ENCODE measurements at regions not wholly inside any gene's neighbourhood (a gene's known extent, or its start where the extent isn't known, plus 50 kb on each side); places are given as distances from the start of the nearest gene placed in this dataset.
A peak's percentile ranks its signal among the peaks of the same experiment; 100 is the strongest.

DNA sequence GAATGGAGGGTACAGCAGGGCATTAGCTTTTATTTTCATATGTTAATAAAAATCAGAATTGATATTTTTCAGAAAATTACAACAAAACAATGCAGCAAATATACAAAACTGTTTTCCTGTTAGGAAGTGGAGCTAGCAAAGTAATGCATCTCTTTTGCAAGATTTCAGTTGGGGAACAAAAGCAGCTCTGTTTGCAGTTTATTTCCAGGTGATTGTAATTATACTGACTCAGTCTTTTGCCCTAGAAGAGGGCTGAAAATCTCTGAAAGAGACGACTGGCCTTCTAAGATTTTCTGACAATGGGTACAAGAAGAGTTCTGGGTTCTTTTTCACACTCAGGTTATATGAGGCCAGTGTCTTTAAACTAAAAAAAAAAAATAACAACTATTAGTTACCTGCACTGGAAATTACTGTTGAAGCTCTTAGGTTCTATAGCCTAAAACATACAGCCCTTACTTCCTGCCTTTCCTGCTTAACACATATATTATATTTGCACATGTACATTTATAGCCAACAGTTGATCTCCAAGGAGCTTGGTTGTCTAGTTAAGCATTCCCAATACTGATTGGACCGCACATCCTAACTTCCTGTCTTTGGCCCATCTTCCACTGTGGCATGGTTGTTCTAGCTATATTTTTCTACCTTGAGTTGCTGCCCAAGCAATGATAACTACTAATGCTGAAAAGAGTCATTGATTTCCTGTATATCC lies 199.1 kb upstream of the KRR1 start:
- CTCF ChIA-PET (ENCODE audit: low intra/inter-chr PET ratio, low total read pairs), result no interaction called here

More for the DNA sequence above, 199.1 kb upstream of the KRR1 start:
- in situ Hi-C loops (cut with HindIII; ENCODE audit: extremely low pct_ligation_motif_present, low pct_unique_long_range_greater_than_20kb) (no loop called here), intact Hi-C loops (cut with micrococcal nuclease; ENCODE audit: unreplicated experiment) (loop anchor here (5.0 kb wide), 4 partner anchors 57 to 317 kb away; no protein-coding TSS in a partner anchor)
- ATAC-seq (no peak), FAIRE-seq (no peak), DNase-seq (ENCODE audit: low spot score) (peak; percentile 29)
- H3K27ac ChIP-seq (ENCODE audit: extremely low read length, insufficient read depth, low read length), result no peak overlapping the region
- H3K36me3 ChIP-seq (replicated peaks in 1 of 2; ENCODE audit: control insufficient read depth in 1 of 2, insufficient read depth in 2 of 2, low read length in 2 of 2), result no peaks in the 10 kb centered on the region
- TF ChIP-seq, protein P1, sequence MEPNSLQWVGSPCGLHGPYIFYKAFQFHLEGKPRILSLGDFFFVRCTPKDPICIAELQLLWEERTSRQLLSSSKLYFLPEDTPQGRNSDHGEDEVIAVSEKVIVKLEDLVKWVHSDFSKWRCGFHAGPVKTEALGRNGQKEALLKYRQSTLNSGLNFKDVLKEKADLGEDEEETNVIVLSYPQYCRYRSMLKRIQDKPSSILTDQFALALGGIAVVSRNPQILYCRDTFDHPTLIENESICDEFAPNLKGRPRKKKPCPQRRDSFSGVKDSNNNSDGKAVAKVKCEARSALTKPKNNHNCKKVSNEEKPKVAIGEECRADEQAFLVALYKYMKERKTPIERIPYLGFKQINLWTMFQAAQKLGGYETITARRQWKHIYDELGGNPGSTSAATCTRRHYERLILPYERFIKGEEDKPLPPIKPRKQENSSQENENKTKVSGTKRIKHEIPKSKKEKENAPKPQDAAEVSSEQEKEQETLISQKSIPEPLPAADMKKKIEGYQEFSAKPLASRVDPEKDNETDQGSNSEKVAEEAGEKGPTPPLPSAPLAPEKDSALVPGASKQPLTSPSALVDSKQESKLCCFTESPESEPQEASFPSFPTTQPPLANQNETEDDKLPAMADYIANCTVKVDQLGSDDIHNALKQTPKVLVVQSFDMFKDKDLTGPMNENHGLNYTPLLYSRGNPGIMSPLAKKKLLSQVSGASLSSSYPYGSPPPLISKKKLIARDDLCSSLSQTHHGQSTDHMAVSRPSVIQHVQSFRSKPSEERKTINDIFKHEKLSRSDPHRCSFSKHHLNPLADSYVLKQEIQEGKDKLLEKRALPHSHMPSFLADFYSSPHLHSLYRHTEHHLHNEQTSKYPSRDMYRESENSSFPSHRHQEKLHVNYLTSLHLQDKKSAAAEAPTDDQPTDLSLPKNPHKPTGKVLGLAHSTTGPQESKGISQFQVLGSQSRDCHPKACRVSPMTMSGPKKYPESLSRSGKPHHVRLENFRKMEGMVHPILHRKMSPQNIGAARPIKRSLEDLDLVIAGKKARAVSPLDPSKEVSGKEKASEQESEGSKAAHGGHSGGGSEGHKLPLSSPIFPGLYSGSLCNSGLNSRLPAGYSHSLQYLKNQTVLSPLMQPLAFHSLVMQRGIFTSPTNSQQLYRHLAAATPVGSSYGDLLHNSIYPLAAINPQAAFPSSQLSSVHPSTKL (CRISPR knock-in tag; IDR thresholded peaks at IDR 0.05), result peak; percentile 32; the same call in 1 of the 2 replicates
- TF ChIP-seq ZNF552 (CRISPR knock-in tag; IDR thresholded peaks at IDR 0.05; ENCODE audit: borderline replicate concordance) (no peak), SOX13 (IDR thresholded peaks at IDR 0.05) (no peak), SOX13 (CRISPR knock-in tag; conservative IDR thresholded peaks at IDR 0.05 in 1 of 2, IDR thresholded peaks at IDR 0.05 in 1 of 2) (peak in 1 of 2 experiments; percentile 15; a peak in 1 of 4 replicates), MAFK (conservative IDR thresholded peaks at IDR 0.05 in 1 of 2, IDR thresholded peaks at IDR 0.05 in 1 of 2; ENCODE audit: low read length in 2 of 2) (0 out of 4 replicates have a peak, but pooled peaks of 1 of the 2 experiments have one; percentile 10)
- TF ChIP-seq, protein P2, sequence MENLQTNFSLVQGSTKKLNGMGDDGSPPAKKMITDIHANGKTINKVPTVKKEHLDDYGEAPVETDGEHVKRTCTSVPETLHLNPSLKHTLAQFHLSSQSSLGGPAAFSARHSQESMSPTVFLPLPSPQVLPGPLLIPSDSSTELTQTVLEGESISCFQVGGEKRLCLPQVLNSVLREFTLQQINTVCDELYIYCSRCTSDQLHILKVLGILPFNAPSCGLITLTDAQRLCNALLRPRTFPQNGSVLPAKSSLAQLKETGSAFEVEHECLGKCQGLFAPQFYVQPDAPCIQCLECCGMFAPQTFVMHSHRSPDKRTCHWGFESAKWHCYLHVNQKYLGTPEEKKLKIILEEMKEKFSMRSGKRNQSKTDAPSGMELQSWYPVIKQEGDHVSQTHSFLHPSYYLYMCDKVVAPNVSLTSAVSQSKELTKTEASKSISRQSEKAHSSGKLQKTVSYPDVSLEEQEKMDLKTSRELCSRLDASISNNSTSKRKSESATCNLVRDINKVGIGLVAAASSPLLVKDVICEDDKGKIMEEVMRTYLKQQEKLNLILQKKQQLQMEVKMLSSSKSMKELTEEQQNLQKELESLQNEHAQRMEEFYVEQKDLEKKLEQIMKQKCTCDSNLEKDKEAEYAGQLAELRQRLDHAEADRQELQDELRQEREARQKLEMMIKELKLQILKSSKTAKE (CRISPR knock-in tag; IDR thresholded peaks at IDR 0.05; ENCODE audit: borderline replicate concordance), result no peak
- H3K4me1 ChIP-seq (ENCODE audit: insufficient read depth, low read length), result peaks cover 97% of the 10 kb centered on the region
- H3K9me3 ChIP-seq (ENCODE audit: low read length), result no peaks in the 10 kb centered on the region
- H3K27me3 ChIP-seq (ENCODE audit: control insufficient read depth in 1 of 2, insufficient read depth in 2 of 2, low read length in 2 of 2), result no peaks in the 10 kb centered on the region
- no peak overlapping the region for H2AFZ ChIP-seq (ENCODE audit: low read length)
- H3K4me3 ChIP-seq (replicated peaks in 1 of 3; ENCODE audit: insufficient read depth in 1 of 3, low read depth in 2 of 3, low read length in 3 of 3), result no peak overlapping the region
- H3K79me2 ChIP-seq (ENCODE audit: insufficient read depth, low read length), result no peaks in the 10 kb centered on the region
- no peaks in the 10 kb centered on the region for H4K20me1 ChIP-seq (ENCODE audit: insufficient read depth, low read length)
- POLR2A ChIA-PET, result interaction anchor here (0.9 to 1.4 kb wide), 4 partner anchors 44 to 321 kb away, joined by 3 to 6 read pairs (median 3); partner anchors contain the start of gene PHLDA1
- no peak overlapping the region for H3K4me2 ChIP-seq (ENCODE audit: low read depth, low read length)
- 30% methylated on average over 2 of the region's 2 CpGs for WGBS (ENCODE audit: low lambda C conversion rate)
- H3K9ac ChIP-seq (ENCODE audit: insufficient read depth, low read depth, low read length), result no peak overlapping the region
- no TSS peak for BruUV-seq (replicated peaks)
